Mucosa of rectum (tissue), 2 donors: ENCODE measurements at regions not wholly inside any gene's neighbourhood (a gene's known extent, or its start where the extent isn't known, plus 50 kb on each side); places are given as distances from the start of the nearest gene placed in this dataset.
"Not testable (repeated sequence)": the region's sequence is repeated elsewhere in the genome, so short reads cannot be mapped to it uniquely, and the experiment has no call there.

Source experiments
- H3K27ac ChIP-seq, 2 donors: one replicate each; pipeline ENCODE4 v1.7.0; 2013; ENCODE audit warnings: inconsistent platforms in 2 of 2, low read depth in 2 of 2, low read length in 2 of 2
- H3K27me3 ChIP-seq, 2 donors: one replicate each; pipeline ENCODE4 v1.7.0; 2013; ENCODE audit warnings: low read length in 2 of 2; ENCODE audit not compliant: control insufficient read depth in 2 of 2, insufficient read depth in 2 of 2
- H3K36me3 ChIP-seq, 2 donors: one replicate each; pipeline ENCODE4 v1.7.0; 2013; ENCODE audit warnings: low read length in 2 of 2; ENCODE audit not compliant: control insufficient read depth in 2 of 2, insufficient read depth in 2 of 2
- H3K4me1 ChIP-seq, 2 donors: one replicate each; pipeline ENCODE4 v1.7.0; 2013; ENCODE audit warnings: low read length in 2 of 2, mild to moderate bottlenecking in 1 of 2; ENCODE audit not compliant: control insufficient read depth in 2 of 2, insufficient read depth in 2 of 2
- H3K4me3 ChIP-seq, 2 donors: one replicate each; pipeline ENCODE4 v1.7.0; 2013; ENCODE audit warnings: low read length in 2 of 2
- H3K9ac ChIP-seq, 2 donors: one replicate each; pipeline ENCODE4 v1.7.0; 2013; ENCODE audit warnings: low read length in 2 of 2, low read depth in 1 of 2, mild to moderate bottlenecking in 1 of 2
- H3K9me3 ChIP-seq, 2 donors: one replicate each; pipeline ENCODE4 v1.7.0; 2013; ENCODE audit warnings: low read length in 2 of 2; ENCODE audit not compliant: control insufficient read depth in 2 of 2
- donor health status: healthy.
- donor health status: Normal muscosa, but diverticular disease.

- Histone ChIP-seq H3K9me3 (no peaks in the 10 kb centered on the region), H3K4me3 (no peak overlapping the region), H3K27ac (no peak overlapping the region), H3K4me1 (no peaks in the 10 kb centered on the region), H3K36me3 (no peaks in the 10 kb centered on the region), H3K27me3 (no peaks in the 10 kb centered on the region), H3K9ac (no peak overlapping the region)
Observed at GRCh38 chr21:17197996-17198395, 314.8 kb upstream of the CXADR start.

- Histone ChIP-seq H3K36me3 (no peaks in the 10 kb centered on the region), H3K27me3 (no peaks in the 10 kb centered on the region), H3K4me3 (no peak overlapping the region), H3K4me1 (no peaks in the 10 kb centered on the region), H3K9ac (no peak overlapping the region), H3K9me3 (no peaks in the 10 kb centered on the region), H3K27ac (no peak overlapping the region)
Observed at GRCh38 chr21:17200250-17200649, 312.6 kb upstream of the CXADR start.

- Histone ChIP-seq H3K9ac (no peak overlapping the region), H3K27ac (no peak overlapping the region), H3K27me3 (no peaks in the 10 kb centered on the region), H3K4me3 (no peak overlapping the region), H3K4me1 (no peaks in the 10 kb centered on the region), H3K36me3 (no peaks in the 10 kb centered on the region), H3K9me3 (no peaks in the 10 kb centered on the region)
Observed at GRCh38 chr21:17201741-17202260, 311.0 kb upstream of the CXADR start.

GRCh38 chr21:17214801-17215200 is 298.0 kb upstream of the CXADR start:
- H3K9ac ChIP-seq, result no peak overlapping the region
- H3K4me3 ChIP-seq, result no peak overlapping the region
- no peaks in the 10 kb centered on the region for H3K36me3 ChIP-seq
- H3K4me1 ChIP-seq, result no peaks in the 10 kb centered on the region
- H3K27ac ChIP-seq, result no peak overlapping the region
- H3K27me3 ChIP-seq, result no peaks in the 10 kb centered on the region
- no peaks in the 10 kb centered on the region for H3K9me3 ChIP-seq

- not testable (repeated sequence) for H3K4me1 ChIP-seq, H3K27me3 ChIP-seq, H3K27ac ChIP-seq, H3K4me3 ChIP-seq, H3K36me3 ChIP-seq, H3K9me3 ChIP-seq, H3K9ac ChIP-seq
Observed at GRCh38 chr21:17219050-17219449, 293.8 kb upstream of the CXADR start.

GRCh38 chr21:17231124-17231523 is 281.7 kb upstream of the CXADR start:
- H3K27ac ChIP-seq, result no peak overlapping the region
- no peaks in the 10 kb centered on the region for H3K27me3 ChIP-seq
- no peaks in the 10 kb centered on the region for H3K4me1 ChIP-seq
- H3K9ac ChIP-seq, result no peak overlapping the region
- H3K36me3 ChIP-seq, result no peaks in the 10 kb centered on the region
- no peak overlapping the region for H3K4me3 ChIP-seq
- H3K9me3 ChIP-seq, result no peaks in the 10 kb centered on the region

GRCh38 chr21:17231771-17232170 is 281.1 kb upstream of the CXADR start:
- no peak overlapping the region for H3K4me3 ChIP-seq

GRCh38 chr21:17238468-17238867 is 274.4 kb upstream of the CXADR start:
- no peaks in the 10 kb centered on the region for H3K4me1 ChIP-seq
- no peaks in the 10 kb centered on the region for H3K27me3 ChIP-seq
- H3K36me3 ChIP-seq, result no peaks in the 10 kb centered on the region
- H3K27ac ChIP-seq, result no peak overlapping the region
- no peak overlapping the region for H3K9ac ChIP-seq
- H3K4me3 ChIP-seq, result no peak overlapping the region
- no peaks in the 10 kb centered on the region for H3K9me3 ChIP-seq

More at GRCh38 chr21:17231771-17232170, 281.1 kb upstream of the CXADR start:
- H3K27ac ChIP-seq, result no peak overlapping the region
- no peaks in the 10 kb centered on the region for H3K27me3 ChIP-seq
- no peaks in the 10 kb centered on the region for H3K9me3 ChIP-seq
- H3K9ac ChIP-seq, result no peak overlapping the region
- H3K36me3 ChIP-seq, result no peaks in the 10 kb centered on the region
- H3K4me1 ChIP-seq, result no peaks in the 10 kb centered on the region

- no peaks in the 10 kb centered on the region for H3K9me3 ChIP-seq
- no peak overlapping the region for H3K27ac ChIP-seq
- no peaks in the 10 kb centered on the region for H3K4me1 ChIP-seq
- no peaks in the 10 kb centered on the region for H3K27me3 ChIP-seq
- H3K36me3 ChIP-seq, result no peaks in the 10 kb centered on the region
- H3K4me3 ChIP-seq, result no peak overlapping the region
- H3K9ac ChIP-seq, result no peak overlapping the region
Observed at GRCh38 chr21:17250778-17251241, 262.0 kb upstream of the CXADR start.

GRCh38 chr21:17257784-17258183 is 255.1 kb upstream of the CXADR start:
- H3K9me3 ChIP-seq, result no peaks in the 10 kb centered on the region
- no peak overlapping the region for H3K4me3 ChIP-seq
- H3K27ac ChIP-seq, result no peak overlapping the region
- H3K36me3 ChIP-seq, result no peaks in the 10 kb centered on the region
- no peak overlapping the region for H3K9ac ChIP-seq
- H3K4me1 ChIP-seq, result no peaks in the 10 kb centered on the region
- no peaks in the 10 kb centered on the region for H3K27me3 ChIP-seq

GRCh38 chr21:17264182-17264581 is 248.7 kb upstream of the CXADR start:
- Histone ChIP-seq H3K4me3 (no peak overlapping the region), H3K36me3 (no peaks in the 10 kb centered on the region), H3K9ac (no peak overlapping the region), H3K27ac (no peak overlapping the region), H3K4me1 (no peaks in the 10 kb centered on the region), H3K27me3 (no peaks in the 10 kb centered on the region), H3K9me3 (no peaks in the 10 kb centered on the region)
